NCI-H748 treated with DMSO at 0.1 percent for 48 hours (cell line): ENCODE measurements at regions not wholly inside any gene's neighbourhood (a gene's known extent, or its start where the extent isn't known, plus 50 kb on each side); places are given as distances from the start of the nearest gene placed in this dataset.
"Not testable (repeated sequence)": the region's sequence is repeated elsewhere in the genome, so short reads cannot be mapped to it uniquely, and the experiment has no call there.

ENCODE experiments used
- DNase-seq: peaks from one replicate; lab custom pipeline; 2025; lab: John Stamatoyannopoulos, UW

- DNase-seq, result no peak
These were observed 85.4 kb upstream of the MED13 start for GRCh38 chr17:62150471-62150870.

GRCh38 chr17:62149961-62150360, 84.9 kb upstream of the MED13 start:
- DNase-seq, result no peak

DNA sequence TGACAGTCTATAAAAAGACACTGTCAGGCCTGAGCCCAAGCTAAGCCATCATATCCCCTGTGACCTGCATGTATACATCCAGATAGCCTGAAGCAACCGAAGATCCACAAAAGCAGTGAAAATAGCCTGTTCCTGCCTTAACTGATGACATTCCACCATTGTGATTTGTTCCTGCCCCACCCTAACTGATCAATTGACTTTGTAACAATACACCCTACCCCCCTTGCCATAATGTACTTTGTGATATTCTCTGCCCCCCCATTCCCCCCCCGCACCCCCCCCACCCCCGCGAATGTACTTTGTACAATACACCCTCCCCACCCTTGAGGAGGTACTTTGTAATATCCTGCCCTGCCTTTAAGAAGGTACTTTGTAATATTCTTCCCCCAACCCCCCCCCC, 82.2 kb upstream of the MED13 start:
- no peak for DNase-seq

DNA sequence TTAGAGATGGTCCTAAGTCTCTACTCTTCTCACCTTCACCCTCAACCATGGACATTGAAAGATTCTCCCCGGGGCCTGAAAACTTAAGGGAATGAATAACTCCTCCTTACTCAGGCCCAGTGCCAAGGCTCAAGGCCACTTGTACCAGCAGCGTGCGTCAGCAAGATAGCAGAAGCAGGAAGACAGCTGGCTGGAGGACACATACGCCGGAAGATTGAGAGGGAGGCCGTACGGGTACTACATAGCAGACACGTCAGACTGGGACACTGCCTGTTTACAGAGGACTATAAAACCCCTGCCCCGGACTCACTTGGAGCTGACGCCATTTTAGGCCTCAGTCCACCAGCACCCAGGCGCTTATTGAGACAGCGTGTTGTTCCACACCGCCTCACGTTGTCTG, 75.8 kb upstream of the MED13 start:
- DNase-seq, result no peak

DNA sequence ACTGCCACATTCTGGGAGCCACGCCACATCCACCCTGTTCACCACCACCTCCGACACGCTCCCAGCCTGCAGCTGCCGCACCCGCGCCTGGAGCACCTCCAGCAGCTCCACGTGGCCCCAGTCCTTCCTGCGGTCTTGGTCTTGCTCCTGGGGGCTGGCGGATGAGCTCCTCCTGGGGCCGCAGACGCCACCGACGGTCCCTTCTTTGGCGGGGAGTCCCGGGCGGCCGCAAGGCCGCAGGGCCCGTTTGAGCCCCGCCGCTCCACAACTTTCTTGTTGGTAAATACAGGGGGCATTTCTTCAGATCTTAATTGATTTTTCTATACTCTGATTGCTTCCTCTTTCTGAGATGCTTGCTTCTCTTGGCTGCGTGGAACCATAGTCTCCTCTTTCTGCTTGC, 75.3 kb upstream of the MED13 start:
- DNase-seq, result no peak

DNA sequence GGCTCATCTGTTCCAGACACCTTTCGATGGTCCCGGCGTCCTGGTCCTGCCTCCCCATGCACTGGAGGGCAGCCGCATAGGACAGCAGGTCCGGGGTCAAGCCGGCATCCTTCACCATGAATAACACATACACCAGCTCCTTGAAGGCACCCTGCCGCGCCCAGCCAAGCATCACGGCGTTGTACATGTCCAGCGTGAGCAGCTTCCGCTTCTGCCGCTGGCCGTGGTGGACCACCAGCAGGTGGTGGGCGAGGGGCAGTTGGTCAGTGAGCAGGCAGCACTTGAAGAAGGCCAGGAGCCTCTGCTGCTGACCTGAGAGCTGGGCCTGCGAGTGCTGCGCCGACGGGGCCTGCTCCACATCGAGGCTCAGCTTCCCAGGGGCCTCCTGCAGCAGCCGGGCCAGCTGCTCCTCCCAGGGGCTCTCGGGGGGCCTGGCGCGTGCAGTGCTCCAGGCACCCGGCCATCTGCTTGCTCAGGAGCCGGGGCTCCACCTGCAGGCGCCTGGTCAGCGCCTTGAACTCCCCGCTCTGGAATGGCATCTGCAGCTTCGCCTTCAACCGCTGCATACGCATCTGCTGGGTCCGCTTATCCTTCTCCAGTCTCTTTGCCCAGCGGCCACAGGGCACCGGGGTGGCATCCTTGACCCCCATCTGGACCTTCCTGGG, 74.7 kb upstream of the MED13 start:
- DNase-seq, result not testable (repeated sequence)

- DNase-seq, result no peak
These were observed 74.1 kb upstream of the MED13 start for GRCh38 chr17:62139141-62139540.

DNA sequence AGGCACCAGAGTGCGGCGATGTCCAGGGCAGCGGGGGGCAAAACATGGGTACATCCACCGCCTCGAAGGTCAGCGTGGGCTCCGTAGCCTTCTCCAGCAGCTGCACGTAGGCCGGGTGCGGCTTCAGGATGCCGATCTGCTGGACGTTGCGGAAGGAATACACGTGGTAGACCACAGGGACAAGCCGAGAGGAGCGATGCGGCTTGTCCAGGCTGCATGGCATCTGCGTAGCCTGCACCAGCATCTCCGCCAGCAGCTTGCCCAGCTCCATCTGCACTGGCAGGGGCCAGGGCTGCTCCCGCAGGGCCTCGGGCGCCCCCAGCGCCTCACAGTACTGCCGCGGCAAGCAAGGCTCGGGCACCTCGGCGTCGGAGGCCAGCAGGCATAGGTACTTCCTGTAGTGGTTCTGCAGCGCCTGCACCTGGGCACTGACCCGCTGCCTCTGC, 73.6 kb upstream of the MED13 start:
- not testable (repeated sequence) for DNase-seq

GRCh38 chr17:62137734-62138624, 72.9 kb upstream of the MED13 start:
- not testable (repeated sequence) for DNase-seq

GRCh38 chr17:62137013-62137733, 72.1 kb upstream of the MED13 start:
- not testable (repeated sequence) for DNase-seq

GRCh38 chr17:62135742-62136141, 70.7 kb upstream of the MED13 start:
- no peak for DNase-seq

- not testable (repeated sequence) for DNase-seq
These were observed 70.0 kb upstream of the MED13 start for GRCh38 chr17:62135096-62135495.

DNA sequence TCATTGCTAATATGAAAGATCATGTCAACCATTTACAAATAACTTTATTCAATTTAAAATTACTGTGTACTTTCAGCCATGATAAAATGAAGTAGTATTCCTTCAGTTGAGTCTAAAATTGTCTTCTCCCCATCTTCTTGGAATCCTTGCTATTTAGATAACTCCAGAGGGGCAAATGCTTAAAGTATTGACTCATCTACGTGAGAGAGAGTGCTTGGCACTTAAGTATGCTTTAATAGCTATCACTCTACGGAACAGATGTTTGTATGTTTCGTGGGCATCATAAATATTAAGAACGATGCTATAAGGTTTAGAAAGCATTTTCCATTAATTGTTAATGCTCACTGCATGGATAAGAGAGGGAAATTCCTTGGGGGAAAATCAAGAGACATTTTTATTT, 69.3 kb upstream of the MED13 start:
- DNase-seq, result no peak

DNA sequence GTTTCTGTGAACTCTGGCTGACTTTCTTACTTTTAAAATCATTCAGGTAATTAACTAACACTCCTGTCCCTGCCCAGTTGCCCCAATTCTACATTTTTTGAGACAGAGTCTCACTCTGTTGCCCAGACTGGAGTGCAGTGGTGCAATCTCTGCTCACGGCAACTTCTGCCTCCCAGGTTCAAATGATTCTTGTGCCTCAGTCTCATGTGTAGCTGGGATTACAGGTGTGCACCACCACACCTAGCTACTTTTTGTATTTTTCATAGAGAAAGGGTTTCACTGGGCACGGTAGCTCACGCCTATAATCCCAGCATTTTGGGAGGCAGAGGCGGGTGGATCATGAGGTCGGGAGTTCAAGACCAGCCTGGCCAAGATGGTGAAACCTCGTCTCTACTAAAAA, 66.2 kb upstream of the MED13 start:
- DNase-seq, result not testable (repeated sequence)

DNA sequence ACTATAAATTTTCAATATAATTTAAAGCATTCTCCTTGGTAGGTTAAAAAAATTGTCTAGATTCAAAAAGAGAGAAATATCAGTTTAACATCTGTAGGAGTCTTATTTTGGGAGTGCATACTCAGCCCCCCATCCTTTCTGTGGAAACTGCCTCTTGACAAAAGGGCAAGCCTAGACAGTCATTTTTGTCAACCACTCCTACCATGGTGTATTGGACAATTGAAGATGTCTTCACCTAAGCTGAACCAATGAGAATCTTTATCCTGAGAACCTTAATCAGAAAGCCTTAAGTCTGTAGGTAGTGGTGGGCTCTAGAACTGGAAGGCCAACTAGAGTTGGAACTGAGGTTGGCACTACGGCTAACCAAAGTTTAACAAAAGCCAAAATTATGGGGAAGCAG, 65.7 kb upstream of the MED13 start:
- no peak for DNase-seq

GRCh38 chr17:62126292-62126691, 61.2 kb upstream of the MED13 start:
- no peak for DNase-seq

GRCh38 chr17:62125307-62125706, 60.2 kb upstream of the MED13 start:
- no peak for DNase-seq

GRCh38 chr17:62121025-62121730, 56.1 kb upstream of the MED13 start:
- DNase-seq, result no peak

- DNase-seq, result no peak
These were observed 54.3 kb upstream of the MED13 start for GRCh38 chr17:62119373-62119772.
